ENCODE measurements at regions not wholly inside any gene's neighbourhood (a gene's known extent, or its start where the extent isn't known, plus 50 kb on each side); places are given as distances from the start of the nearest gene placed in this dataset.
"Not testable (repeated sequence)": the region's sequence is repeated elsewhere in the genome, so short reads cannot be mapped to it uniquely, and the experiment has no call there.

DNA sequence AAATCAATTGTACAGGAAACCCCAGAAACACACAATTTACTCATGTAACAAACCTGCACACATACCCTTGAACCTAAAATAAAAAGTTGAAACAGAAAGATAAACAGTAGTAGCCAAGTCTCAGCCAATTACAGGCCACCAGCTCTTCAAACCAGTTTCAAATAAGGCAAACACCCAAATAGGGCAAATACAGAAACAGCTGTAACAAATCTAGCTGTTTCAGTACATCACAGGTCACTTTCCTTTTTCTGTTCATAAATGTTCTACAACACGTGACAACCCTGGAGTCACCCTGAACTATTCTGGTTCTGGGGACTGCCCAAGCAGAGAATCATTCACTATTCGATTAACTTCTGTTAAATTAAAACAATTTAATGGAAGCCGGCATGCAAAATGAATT lies 329.0 kb downstream of the GJA1 start:
- no peak for DNase-seq (ENCODE audit: low read depth)

DNA sequence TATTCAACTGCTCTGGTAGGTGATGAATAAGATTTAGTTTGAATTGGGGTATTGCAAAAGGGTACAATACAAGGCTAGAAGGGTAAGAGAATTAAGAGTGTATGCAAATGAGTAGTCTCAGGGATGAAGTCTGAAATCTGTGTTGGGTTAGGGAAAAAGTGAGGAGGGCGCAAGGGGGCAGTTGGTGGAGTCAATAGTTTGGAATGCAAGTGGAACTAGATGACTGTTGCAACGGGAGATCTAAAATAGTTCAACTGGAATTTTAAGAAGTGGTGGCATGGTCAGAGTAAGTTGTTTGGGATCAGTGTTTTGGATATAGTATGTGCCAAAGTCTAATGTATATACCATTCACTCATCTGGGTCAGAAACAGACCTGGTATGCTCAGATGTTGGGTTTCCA lies 329.6 kb downstream of the GJA1 start:
- no peak for DNase-seq (ENCODE audit: low read depth)

DNA sequence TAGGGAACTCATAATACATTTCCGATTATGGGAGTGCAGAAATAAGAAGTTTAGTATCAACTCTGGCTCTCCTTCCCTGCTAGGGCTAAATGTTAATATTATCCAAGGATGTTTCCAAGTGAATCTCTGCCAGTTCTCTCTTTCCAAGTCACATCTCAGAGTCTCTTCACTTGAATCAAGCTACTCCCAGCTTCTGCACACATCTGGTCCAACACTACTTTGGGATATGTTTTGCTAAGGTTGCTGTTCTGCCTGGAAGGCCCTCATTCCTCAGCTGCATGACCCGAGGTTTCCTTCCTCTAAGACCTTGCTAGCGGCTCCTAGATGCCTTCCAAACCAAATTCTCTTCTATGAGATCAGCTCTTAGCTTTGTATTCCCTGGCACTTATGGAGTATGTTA lies 331.8 kb downstream of the GJA1 start:
- DNase-seq (ENCODE audit: low read depth) = no peak

DNA sequence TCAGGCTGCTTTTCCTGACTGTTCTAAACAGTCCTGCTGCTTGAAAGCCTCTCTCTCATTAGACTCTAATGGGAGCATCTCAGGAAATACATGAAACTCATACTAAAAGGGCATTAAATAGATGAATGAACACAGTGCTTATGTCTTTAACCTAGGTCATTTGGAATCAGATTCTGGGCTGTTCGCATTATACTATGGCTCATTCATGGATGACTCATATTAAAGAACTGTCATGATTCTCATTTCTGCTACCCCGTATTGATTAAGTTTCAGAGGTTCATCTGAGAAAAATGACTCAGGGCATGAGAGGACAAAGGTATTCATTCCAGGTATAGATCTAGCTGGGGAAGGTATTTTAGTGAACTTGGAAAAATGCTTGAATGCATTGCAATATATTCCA lies 335.5 kb downstream of the GJA1 start:
- no peak for DNase-seq (ENCODE audit: low read depth)

DNA sequence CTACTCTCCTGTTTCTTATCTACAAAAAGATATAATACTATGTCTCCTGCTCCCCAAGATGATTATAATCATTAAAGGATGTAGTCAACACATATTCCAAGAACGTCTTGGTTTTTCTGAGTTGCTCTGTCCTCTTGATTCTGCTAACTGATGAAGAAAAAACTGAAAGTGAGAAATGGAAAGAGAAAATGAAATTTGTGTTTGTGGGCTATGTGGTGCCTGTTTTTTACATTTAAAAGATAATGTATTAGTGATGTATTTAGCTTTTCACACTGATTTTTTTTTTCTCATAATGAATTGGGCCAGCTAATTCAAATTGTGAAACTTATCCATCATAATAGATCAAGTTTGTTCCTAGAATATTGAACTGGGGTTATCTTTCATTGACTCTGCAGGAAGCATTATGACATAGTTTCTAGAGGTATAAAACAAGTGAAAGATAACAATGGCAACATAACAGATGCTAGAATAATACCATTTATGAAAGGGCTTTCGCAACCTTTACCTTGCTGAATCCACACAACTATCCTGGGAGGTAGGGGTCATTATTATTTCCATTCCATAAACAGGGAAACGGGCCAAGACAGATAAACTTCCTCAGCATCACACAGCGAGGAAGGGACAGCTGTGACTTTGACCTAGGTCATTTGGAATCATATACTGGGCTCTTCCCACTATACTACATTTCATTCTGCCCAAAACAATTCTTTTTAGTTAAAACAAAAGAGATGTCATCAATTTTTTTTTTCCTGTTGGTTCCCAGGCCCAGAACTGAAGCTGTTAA lies 336.7 kb downstream of the GJA1 start:
- no peak for DNase-seq (ENCODE audit: low read depth)

DNA sequence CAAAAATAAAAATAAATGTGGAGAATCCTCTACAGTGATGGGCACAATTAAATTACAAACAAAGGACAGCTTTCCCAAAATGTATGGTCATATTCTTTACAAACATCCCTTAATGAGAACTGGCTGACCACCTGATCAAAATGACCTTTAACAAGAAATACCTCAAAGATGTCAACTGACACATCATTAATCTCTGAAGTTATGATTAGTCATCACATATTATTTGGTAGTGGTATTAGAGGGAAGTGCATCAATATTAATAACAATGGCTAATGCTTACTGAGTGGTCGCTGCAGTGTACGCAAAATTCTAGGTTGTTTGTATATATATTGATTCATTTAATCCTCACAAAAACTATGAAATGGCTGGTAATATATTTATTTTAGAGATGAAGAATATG lies 340.6 kb downstream of the GJA1 start:
- DNase-seq (ENCODE audit: low read depth) = no peak

DNA sequence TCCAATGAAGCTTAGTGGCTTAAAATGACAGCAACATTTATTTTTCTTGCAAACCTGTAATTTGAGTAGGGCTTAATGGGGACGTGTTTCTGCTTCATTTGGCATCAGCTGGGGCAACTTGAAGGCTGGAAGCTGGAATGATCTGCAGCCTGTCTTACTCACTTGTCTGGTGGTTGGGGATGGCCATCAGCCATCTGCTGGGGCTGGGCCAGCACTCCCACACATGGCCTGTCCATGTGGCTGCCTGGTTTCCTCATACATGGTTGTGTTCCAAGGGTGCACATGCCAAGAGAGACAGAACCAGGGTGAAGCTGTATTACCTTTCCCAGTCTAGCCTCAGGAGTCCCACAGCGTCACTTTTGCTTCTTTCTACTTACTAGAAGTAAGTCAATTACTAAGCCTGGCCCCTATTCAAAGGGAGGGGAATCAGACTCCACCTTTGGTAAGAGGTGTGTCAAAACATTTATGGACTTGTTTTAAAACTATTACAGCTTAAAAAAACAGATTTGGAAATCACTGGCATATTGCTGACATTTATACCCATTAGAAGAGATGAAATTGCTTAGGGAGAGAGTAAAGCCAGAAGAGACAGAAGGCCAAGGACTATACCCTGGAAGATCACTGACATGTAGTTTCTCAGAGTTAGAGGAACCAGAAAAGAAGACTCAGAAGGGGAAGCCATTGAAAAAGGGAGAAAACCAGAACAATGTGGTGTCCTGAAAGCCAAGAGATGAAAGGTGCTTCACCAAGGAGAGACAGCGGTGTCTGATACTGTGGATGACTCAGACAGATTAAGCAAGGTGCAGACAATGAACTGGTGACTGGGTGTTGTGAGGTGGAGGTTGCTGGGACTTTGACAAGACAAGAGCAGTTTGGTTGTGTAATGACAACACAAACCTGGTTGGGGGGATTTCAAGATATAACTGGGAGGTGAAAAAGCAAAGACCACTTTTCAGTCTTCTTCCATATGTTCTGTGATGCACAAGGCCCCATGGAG lies 345.2 kb downstream of the GJA1 start:
- DNase-seq (ENCODE audit: low read depth) = peak; percentile 81

DNA sequence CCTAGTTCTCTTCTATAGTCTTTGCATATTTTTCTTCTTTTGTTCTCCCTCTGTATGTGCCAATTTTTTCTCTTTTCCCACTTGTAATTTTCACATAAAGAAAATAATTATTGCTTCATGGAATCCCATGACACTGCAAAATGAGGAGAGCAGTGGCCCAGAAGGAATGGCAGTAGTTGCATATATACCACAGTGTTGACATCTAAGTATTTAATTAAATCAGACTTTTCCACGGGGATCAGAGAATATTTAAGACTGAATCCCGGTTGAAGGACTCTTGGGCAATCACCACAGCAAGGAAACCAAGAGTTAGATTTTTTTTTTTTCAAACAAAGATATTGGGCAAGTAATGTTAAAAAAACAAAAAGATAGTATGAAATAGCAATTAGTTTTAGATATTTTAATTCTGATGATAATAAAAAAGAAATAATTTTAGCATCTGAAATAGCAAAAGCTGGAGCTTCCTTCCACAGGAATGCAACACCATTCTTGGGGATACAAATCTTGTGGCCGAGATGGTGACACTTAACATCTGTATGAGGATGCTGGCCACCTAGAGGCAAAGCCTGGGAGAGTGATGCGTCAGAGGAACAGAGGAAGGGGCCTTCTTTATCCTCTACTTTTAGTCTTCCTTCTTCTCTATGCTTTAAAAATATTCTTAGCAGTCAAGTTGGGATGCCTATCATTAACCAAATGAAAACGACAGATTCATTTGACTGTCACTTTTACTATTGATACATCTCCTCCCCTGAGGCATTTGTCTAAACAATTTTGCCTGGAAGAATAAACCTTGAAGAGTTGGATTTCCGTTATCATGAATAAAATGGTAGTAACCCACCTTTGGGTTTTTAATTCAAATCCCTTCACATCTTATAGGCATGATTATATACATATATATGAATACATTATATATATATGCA lies 356.2 kb downstream of the GJA1 start:
- no peak for DNase-seq (ENCODE audit: low read depth)

DNA sequence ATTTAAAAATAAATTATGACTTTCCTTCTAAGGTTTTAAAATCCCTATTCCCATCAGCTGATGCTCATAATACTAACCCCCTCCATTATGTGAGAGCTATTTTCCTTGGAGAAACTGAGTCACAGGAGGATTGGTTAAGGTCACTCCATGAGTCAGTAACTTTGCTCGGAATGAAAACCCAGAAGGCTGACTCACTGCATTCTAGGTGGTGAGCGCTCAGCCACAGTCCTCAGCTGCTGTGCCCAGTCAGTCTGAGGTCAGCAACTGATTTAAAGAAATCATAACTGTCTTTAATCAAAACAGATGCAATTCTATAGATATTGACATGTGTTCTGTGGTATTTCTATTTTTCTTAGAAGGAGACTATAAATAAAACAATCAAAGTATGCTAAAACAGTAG lies 359.2 kb downstream of the GJA1 start:
- DNase-seq (ENCODE audit: low read depth) = peak; percentile 93

DNA sequence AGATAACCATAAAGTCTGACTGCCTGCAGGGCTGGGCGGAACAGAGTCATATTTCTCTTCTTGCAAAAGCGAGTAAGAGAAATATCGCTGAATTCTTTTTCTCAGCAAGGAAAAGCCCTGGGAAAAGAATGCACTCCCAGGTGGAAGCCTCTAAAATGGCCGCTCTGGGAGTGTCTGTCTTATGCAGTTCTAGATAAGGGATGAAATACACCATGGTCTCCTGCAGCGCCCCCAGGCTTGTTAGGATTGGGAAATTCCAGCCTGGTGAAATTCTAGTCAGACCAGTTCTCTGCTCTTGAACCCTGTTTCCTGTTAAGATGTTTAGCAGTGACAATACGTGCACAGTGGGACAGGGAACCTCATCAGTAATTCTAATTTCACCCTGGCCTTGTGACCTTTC lies 362.2 kb downstream of the GJA1 start:
- not testable (repeated sequence) for DNase-seq (ENCODE audit: low read depth)

DNA sequence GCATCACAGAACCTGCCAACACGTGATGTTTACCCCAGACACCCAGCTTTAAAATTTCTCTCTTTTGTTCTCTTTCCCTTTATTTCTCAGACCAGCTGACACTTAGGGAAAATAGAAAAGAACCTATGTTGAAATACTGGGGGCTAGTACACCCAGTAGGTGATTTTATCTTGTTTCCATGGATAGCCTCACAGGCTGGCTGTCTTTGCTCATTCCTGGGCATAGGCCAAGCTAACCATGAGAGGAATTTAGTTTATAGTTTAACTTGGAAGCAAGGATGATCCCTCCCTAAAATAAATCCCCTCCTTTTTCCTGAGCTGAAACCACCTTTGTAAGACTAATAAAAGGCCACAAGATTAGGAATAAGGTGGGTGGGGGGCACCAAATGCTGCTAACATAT lies 362.7 kb downstream of the GJA1 start:
- DNase-seq (ENCODE audit: low read depth) = not testable (repeated sequence)

DNA sequence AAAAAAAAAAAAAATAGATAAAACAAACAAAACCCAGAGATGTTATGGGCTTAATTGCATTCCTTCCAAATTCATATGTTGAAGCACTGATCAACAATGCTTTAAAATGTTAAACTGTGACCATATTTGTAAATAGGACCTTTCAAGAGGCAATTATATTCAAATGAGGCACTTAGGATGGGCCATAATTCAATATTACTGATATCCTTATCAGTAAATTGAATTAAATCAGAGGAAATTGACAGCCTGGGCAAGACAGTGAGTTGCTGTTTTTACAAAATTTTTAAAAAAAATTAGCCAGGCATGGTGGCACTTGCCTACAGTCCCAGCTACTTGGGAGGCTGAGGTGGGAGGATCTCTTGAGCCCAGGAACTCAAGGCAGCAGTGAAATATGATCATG lies 364.1 kb downstream of the GJA1 start:
- no peak for DNase-seq (ENCODE audit: low read depth)

DNA sequence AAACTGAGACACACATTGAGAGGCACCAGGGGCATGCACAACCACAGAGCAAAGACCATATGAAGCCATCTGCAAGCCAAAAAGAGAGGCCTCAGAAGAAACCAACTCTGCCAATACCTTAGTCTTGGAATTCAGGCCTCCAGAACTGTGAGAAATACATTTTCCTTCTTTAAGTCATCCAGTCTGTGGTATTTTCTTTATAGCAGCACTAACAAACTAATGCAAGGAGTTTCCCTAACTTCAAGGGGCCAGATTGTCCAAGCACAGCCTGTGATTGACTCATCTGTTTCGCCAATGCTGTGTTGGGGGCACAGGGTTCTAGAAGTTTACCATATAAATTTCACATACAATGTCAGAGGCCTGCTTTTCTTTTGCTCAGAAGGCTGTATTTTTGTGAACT lies 364.6 kb downstream of the GJA1 start:
- DNase-seq (ENCODE audit: low read depth) = no peak

DNA sequence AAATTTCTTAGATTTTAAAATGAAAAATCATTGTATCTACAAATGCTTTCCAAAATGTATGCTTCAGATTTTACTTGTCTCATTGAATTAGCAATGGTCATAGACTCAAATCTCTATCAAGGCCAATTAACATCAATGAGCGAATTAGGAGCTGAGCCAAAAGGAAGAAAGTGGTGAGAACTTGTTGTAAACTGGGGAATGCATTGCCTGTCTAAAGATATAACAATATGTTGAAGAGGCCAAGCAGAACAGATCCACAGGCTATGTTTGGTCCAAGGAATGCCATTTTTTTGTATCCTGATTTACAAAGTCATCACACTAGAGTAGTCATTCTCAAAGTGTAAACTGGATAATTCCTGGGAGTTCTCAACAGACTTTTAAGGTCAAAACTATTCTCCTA lies 370.7 kb downstream of the GJA1 start:
- DNase-seq (ENCODE audit: low read depth) = no peak

DNA sequence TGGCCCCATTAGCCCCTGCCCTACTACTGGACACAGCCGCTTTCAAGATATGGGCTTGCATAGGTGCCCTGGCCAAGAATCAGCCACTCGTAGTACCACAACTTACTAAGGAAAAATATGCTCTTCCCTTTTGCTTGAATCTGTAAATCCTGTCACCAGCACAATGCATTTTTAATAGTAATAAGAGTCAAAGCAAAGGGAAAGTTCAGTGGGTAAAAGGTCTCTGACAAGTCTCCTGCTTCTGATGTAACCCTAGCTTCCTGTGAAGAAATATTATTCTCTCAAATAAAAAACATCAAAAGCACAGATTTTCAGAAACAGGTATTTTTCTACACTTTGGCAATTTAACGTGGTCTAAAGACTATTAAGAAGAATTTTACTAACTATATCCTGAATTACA lies 373.8 kb downstream of the GJA1 start:
- no peak for DNase-seq (ENCODE audit: low read depth)

DNA sequence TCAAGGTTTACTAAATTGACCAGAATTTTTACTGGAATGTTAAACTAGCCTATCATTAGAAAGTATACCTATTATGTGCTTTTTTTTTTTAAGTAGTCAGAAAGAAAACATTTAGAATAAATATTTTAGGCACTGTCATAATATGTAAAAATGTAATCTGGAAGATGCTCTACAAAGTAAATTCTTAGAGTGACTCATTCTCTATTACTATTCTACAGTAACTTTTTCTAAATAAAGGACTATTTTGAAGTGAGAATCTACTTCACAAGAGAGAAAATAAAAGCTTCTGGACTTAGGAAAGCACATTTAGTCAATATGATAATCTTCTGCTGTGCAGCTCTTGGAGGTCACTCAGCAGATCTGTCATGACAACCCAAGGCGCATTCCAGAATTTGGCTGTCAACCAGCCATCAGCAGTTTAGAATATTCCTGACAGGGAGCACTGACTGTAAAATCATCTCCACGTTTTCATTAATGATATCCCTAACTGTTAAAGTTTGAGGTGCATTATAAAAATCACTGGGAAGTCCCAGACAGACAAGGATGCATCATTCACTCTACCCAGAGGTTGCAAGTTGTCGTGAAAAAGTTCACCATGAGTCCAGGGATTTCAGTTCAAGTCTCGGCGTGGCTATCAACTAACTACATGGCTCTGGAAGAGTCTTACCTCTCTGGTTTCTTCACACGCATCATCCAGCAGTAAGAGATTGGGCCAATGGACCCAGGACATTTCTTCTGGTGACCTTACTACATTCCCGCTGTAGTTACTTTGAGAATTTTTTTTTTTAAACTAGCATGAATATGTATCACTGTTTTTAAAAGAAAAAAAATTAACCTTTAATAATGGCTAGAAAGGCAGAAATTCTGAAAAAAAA lies 374.9 kb downstream of the GJA1 start:
- DNase-seq (ENCODE audit: low read depth) = no peak

DNA sequence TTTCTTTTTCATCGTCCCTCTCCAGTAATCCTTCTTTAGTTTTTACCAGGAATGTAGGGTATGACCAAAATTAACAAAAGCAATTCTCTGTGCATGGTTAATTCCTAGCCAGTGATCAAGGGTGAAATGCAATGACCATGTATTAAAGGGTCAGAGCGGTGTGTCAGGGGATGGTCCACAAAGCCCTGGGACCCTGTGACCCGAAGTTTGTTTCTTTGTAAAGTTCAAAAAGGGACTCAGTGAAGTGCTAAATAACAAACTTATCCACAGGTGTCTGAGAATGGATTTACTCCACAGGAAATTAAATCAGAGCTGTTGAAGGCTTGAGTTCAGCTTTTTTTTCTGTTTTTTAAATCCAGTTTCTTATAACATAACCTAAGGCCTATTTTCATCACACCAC lies 375.7 kb downstream of the GJA1 start:
- no peak for DNase-seq (ENCODE audit: low read depth)

DNA sequence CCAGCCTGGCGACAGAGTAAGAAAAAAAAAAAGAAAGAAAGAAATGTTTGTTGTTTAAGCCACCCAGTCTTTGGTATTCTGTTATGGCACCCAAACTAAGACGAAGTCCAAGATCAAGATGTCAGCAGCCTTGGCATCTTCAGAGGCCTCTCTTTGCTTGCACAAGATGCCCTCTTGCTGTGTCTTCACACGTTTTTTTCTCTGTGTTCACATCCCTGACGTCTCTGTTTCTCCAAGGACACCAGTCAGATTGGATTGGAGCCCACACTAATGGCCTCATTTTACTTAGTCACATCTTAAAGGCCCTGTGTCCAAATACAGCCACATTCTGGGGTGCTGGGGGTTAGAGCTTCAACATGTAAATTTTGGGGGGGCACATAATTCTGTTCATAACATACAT lies 380.9 kb downstream of the GJA1 start:
- no peak for DNase-seq (ENCODE audit: low read depth)

DNA sequence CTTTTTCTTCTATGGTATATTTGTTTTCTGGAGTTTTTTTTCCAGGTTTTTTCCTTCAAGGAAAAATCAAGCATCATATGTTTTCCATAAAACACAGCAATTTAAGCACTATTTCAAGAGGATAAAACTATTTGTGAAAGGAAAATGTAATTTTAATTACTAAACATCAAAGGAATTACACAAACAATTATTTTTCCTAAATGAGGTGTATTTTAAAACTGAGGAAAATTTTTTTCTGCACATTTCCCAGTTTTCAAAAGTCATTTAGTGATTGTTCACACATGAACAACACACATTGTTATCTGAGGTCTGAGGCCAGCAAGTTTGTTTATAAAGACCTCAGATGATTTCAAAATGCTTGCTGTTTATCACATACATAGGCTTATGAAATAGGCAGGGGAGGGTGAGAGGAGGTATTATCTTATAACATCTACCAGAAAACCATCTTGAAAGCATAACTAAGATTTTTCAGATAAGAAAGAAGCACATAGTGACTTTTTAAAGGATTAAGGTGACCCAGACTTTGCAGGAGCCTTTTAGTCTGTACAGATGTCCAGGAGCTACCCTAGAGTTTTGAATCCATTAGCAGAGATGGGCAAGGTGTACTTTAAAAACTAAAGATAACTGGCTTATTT lies 381.6 kb downstream of the GJA1 start:
- no peak for DNase-seq (ENCODE audit: low read depth)

DNA sequence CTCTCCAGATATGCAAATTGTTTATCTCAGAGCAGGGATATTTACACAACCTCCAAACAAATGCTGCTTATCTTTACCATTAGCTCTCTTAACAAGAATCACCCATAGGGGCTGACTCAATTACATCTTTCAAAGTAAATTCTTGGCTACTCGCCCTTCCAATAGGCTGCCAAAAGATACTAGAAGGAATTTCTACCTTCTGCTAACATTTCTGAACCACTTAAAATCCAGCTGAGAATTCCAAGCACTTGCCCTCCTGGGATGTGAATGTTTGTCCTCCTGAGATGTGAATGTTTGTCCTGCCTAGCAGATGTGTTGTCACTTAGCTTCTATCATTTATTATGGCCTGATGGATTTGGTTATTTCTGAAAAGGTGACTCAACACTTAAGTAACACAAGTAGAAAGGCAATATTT lies 388.0 kb downstream of the GJA1 start:
- peak; percentile 43 for DNase-seq (ENCODE audit: low read depth)

Data from non-pigmented ciliary epithelial cell (primary cell).